ENCODE measurements at regions not wholly inside any gene's neighbourhood (a gene's known extent, or its start where the extent isn't known, plus 50 kb on each side); places are given as distances from the start of the nearest gene placed in this dataset.

DNA sequence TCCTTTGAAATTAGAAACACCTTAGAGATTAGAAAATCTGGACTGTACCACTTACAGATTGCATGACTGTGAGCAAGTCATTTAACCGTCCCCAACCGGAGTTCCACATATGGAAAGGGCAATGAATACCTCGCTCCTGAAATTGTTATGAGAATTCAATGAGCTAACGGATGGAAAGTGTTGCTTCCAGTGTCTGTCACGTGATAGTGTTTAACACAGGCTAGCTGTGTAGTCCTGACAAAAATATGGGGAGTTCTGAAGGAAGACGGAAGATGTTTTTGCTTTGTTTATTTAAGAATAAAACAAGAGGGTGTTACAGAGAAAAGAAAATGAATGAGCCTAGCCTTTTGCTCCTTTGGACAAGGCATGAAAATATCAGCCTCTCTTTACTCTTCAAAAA is 150.7 kb upstream of the SEMA6D start:
- H4K5ac ChIP-seq (ENCODE audit: insufficient read length, low read depth, low read length), result no peak overlapping the region
- no peaks in the 10 kb centered on the region for H3K27me3 ChIP-seq (replicated peaks in 1 of 4; ENCODE audit: control insufficient read depth in 3 of 4, extremely low read depth in 1 of 4, insufficient read depth in 3 of 4, low read length in 3 of 4)
- no peaks in the 10 kb centered on the region for H3K9me3 ChIP-seq (ENCODE audit: insufficient read depth in 2 of 2, low read depth in 1 of 2, low read length in 1 of 2)
- no peaks in the 10 kb centered on the region for H3K23me2 ChIP-seq (ENCODE audit: low read depth, low read length)
- no peak overlapping the region for H3K4me2 ChIP-seq (ENCODE audit: insufficient read depth in 1 of 2, low read depth in 2 of 2, low read length in 2 of 2)
- no peak overlapping the region for H2AFZ ChIP-seq (ENCODE audit: low read length)
- H3K14ac ChIP-seq (ENCODE audit: insufficient read length), result no peak overlapping the region
- DNase-seq (ENCODE audit: low read depth in 1 of 2, low spot score in 2 of 2), result no peak
- no peak overlapping the region for H3K4ac ChIP-seq (replicated peaks; ENCODE audit: insufficient read length, low read depth, low read length)
- H2BK15ac ChIP-seq (ENCODE audit: low read length), result no peak overlapping the region
- H4K20me1 ChIP-seq (replicated peaks in 1 of 2; ENCODE audit: control insufficient read depth in 1 of 2, insufficient read depth in 2 of 2, low read length in 2 of 2), result no peaks in the 10 kb centered on the region
- no peak overlapping the region for H3K27ac ChIP-seq (ENCODE audit: low read depth, low read length)
- H3K4me1 ChIP-seq (replicated peaks in 1 of 4; ENCODE audit: control insufficient read depth in 3 of 4, insufficient read depth in 4 of 4, low read length in 3 of 4), result no peaks in the 10 kb centered on the region
- no peak overlapping the region for H3K9ac ChIP-seq (replicated peaks in 1 of 4; ENCODE audit: extremely low read depth in 1 of 4, low read depth in 3 of 4, low read length in 3 of 4)
- 89% methylated on average over 6 of the region's 6 CpGs; no CpG with 5 or more reads in 1 of the 2 experiments for WGBS, 2 experiments (ENCODE audit: extremely low coverage in 1 of 2, insufficient coverage in 1 of 2, insufficient read length in 1 of 2, insufficient replicate concordance in 2 of 2, low coverage in 1 of 2, low lambda C conversion rate in 2 of 2, missing lambda C conversion rate in 1 of 2)
- no peaks in the 10 kb centered on the region for H3K36me3 ChIP-seq (ENCODE audit: control insufficient read depth in 2 of 4, insufficient read depth in 4 of 4, low read length in 3 of 4)
- POLR2A ChIA-PET (ENCODE audit: partially characterized antibody), result no interaction called here
- no peak overlapping the region for H2AK5ac ChIP-seq (ENCODE audit: low read depth, low read length)
- H2BK12ac ChIP-seq (ENCODE audit: low read depth, low read length), result no peak overlapping the region
- FAIRE-seq, result no peak
- H2BK20ac ChIP-seq (ENCODE audit: low read length), result no peak overlapping the region
- no peak overlapping the region for H2BK5ac ChIP-seq (ENCODE audit: low read depth, low read length)
- H4K91ac ChIP-seq (replicated peaks; ENCODE audit: insufficient read length, low read length), result no peak overlapping the region
- H3K56ac ChIP-seq (replicated peaks; ENCODE audit: insufficient read length, low read depth, low read length), result no peak overlapping the region
- H3K23ac ChIP-seq (ENCODE audit: insufficient read length), result no peak overlapping the region
- no peaks in the 10 kb centered on the region for H3K79me1 ChIP-seq (ENCODE audit: low read depth, low read length)
- no peak overlapping the region for H2BK120ac ChIP-seq (replicated peaks; ENCODE audit: low read depth, low read length)
- no peak overlapping the region for H4K8ac ChIP-seq (ENCODE audit: extremely low read depth, insufficient read depth, low read length)
- H3K18ac ChIP-seq (ENCODE audit: extremely low read depth, low read length), result no peak overlapping the region
- CTCF ChIA-PET (ENCODE audit: partially characterized antibody), result no interaction called here
- no peaks in the 10 kb centered on the region for H3K79me2 ChIP-seq (ENCODE audit: control insufficient read depth in 1 of 2, insufficient read depth in 2 of 2, low read length in 2 of 2)
- no peak overlapping the region for H3K4me3 ChIP-seq (ENCODE audit: extremely low read depth in 1 of 4, insufficient read depth in 2 of 4, low read depth in 3 of 4, low read length in 4 of 4)
- TF ChIP-seq POLR2AphosphoS5 (IDR thresholded peaks at IDR 0.05; ENCODE audit: low read depth, low read length) (no peak), RAD21 (IDR thresholded peaks at IDR 0.05 in 1 of 2, conservative IDR thresholded peaks at IDR 0.05 in 1 of 2; ENCODE audit: low read depth in 2 of 2, low read length in 2 of 2) (no peak), SAP30 (IDR thresholded peaks at IDR 0.05; ENCODE audit: insufficient read depth, insufficient replicate concordance, low read length) (no peak), BRCA1 (IDR thresholded peaks at IDR 0.05; ENCODE audit: low read depth, low read length) (no peak), CHD1 (IDR thresholded peaks at IDR 0.05; ENCODE audit: low read depth, low read length) (no peak), POLR2A (IDR thresholded peaks at IDR 0.05; ENCODE audit: control extremely low read depth in 1 of 2, low read depth in 2 of 2, low read length in 2 of 2) (no peak), JUND (IDR thresholded peaks at IDR 0.05; ENCODE audit: low read length) (no peak), GABPA (IDR thresholded peaks at IDR 0.05; ENCODE audit: borderline replicate concordance, insufficient read depth, low read length) (no peak), CTBP2 (IDR thresholded peaks at IDR 0.05; ENCODE audit: borderline replicate concordance, insufficient read depth, insufficient read length, low read length) (no peak), CREB1 (IDR thresholded peaks at IDR 0.05) (no peak)
- TF ChIP-seq, protein P1, sequence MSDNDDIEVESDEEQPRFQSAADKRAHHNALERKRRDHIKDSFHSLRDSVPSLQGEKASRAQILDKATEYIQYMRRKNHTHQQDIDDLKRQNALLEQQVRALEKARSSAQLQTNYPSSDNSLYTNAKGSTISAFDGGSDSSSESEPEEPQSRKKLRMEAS (IDR thresholded peaks at IDR 0.05), result no peak
- TF ChIP-seq, protein P2, sequence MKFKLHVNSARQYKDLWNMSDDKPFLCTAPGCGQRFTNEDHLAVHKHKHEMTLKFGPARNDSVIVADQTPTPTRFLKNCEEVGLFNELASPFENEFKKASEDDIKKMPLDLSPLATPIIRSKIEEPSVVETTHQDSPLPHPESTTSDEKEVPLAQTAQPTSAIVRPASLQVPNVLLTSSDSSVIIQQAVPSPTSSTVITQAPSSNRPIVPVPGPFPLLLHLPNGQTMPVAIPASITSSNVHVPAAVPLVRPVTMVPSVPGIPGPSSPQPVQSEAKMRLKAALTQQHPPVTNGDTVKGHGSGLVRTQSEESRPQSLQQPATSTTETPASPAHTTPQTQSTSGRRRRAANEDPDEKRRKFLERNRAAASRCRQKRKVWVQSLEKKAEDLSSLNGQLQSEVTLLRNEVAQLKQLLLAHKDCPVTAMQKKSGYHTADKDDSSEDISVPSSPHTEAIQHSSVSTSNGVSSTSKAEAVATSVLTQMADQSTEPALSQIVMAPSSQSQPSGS (IDR thresholded peaks at IDR 0.05; ENCODE audit: low read length), result no peak

Measured in H1 (cell line).